IMR-90 (cell line): ENCODE measurements at regions not wholly inside any gene's neighbourhood (a gene's known extent, or its start where the extent isn't known, plus 50 kb on each side); places are given as distances from the start of the nearest gene placed in this dataset.

ENCODE experiments used
- ATAC-seq: fragments of 200-7000 bp; cut with Tn5 transposase; 2 replicates; pipeline ENCODE4 v1.9.1; 2020; ENCODE audit warnings: low read depth, mild to moderate bottlenecking, moderate library complexity
- BruUV-seq: library from RNA; stranded (reverse); fragments of 400-500 nt; replicated peaks from 2 replicates; lab custom pipeline; 2021; lab: Mats Ljungman, UMichigan
- CTCF ChIA-PET: fragments of 300-600 bp; formaldehyde crosslinking; extraction: SDS; loops from one replicate; lab custom pipeline; 2021; ENCODE audit warnings: antibody characterized with exemption; lab: Yijun Ruan, JAX
- POLR2A ChIA-PET: fragments of 300-600 bp; sonication (Branson Sonifier 250); formaldehyde crosslinking; loops from one replicate; lab custom pipeline; 2022; ENCODE audit warnings: antibody characterized with exemption; ENCODE audit not compliant: unreplicated experiment; lab: Charles Lee
- DNase-seq: peaks from one replicate; pipeline ENCODE4 v3.0.0; 2013
- H2AFZ ChIP-seq: replicated peaks from 2 replicates; pipeline ENCODE3; 2013; ENCODE audit warnings: low read length, mild to moderate bottlenecking; ENCODE audit not compliant: poor library complexity
- H2AK5ac ChIP-seq: 2 replicates; pipeline ENCODE4 v1.6.1; 2013; ENCODE audit warnings: low read depth, low read length, inconsistent platforms
- H2AK9ac ChIP-seq: replicated peaks from 2 replicates; pipeline ENCODE3; 2013; ENCODE audit warnings: mild to moderate bottlenecking, low read depth, low read length, moderate library complexity; ENCODE audit not compliant: poor library complexity
- H2BK120ac ChIP-seq: 2 replicates; pipeline ENCODE4 v1.6.1; 2013; ENCODE audit warnings: low read depth, low read length, inconsistent platforms
- H2BK15ac ChIP-seq: 3 replicates; pipeline ENCODE4 v1.6.1; 2013; ENCODE audit warnings: low read depth, low read length, inconsistent platforms
- H2BK20ac ChIP-seq: 2 replicates; pipeline ENCODE4 v1.6.1; 2013; ENCODE audit warnings: low read depth, mild to moderate bottlenecking, inconsistent platforms, low read length, moderate library complexity
- H2BK5ac ChIP-seq: 2 replicates; pipeline ENCODE4 v1.6.1; 2013; ENCODE audit warnings: mild to moderate bottlenecking, low read depth, low read length, inconsistent platforms; ENCODE audit not compliant: poor library complexity, severe bottlenecking
- H3K14ac ChIP-seq: replicated peaks from 2 replicates; pipeline ENCODE4 v1.6.1; 2013; ENCODE audit warnings: low read depth, low read length, inconsistent platforms
- H3K18ac ChIP-seq: 2 replicates; pipeline ENCODE4 v1.6.1; 2013; ENCODE audit warnings: low read depth, low read length, control low read depth
- H3K23ac ChIP-seq: 2 replicates; pipeline ENCODE4 v1.6.1; 2013; ENCODE audit warnings: low read depth, low read length, inconsistent platforms
- H3K27ac ChIP-seq: 2 replicates; pipeline ENCODE4 v1.5.1; 2013; ENCODE audit warnings: mild to moderate bottlenecking, control low read depth, low read length; ENCODE audit not compliant: insufficient read depth
- H3K27me3 ChIP-seq: 2 replicates; pipeline ENCODE4 v1.6.1; 2013; ENCODE audit warnings: low read length; ENCODE audit not compliant: control insufficient read depth, insufficient read depth
- H3K36me3 ChIP-seq: 2 replicates; pipeline ENCODE4 v1.6.1; 2013; ENCODE audit warnings: low read length, mixed read lengths; ENCODE audit not compliant: control insufficient read depth, insufficient read depth
- H3K4ac ChIP-seq: 2 replicates; pipeline ENCODE4 v1.6.1; 2013; ENCODE audit warnings: low read depth, low read length, inconsistent platforms
- H3K4me1 ChIP-seq: 2 replicates; pipeline ENCODE4 v1.6.1; 2013; ENCODE audit warnings: low read length, mixed read lengths; ENCODE audit not compliant: control insufficient read depth, insufficient read depth
- H3K4me2 ChIP-seq: 2 replicates; pipeline ENCODE4 v1.6.1; 2013; ENCODE audit warnings: low read depth, mild to moderate bottlenecking, control low read depth, low read length, moderate library complexity
- H3K4me3 ChIP-seq: 2 replicates; pipeline ENCODE4 v1.5.1; 2013; ENCODE audit warnings: low read depth, mild to moderate bottlenecking, control low read depth, low read length, moderate library complexity; ENCODE audit not compliant: insufficient read depth
- H3K56ac ChIP-seq: 2 replicates; pipeline ENCODE4 v1.6.1; 2013; ENCODE audit warnings: low read length, inconsistent platforms; ENCODE audit not compliant: insufficient read depth; ENCODE audit errors: extremely low read depth
- H3K79me1 ChIP-seq, 2 experiments: 2 replicates each; pipeline ENCODE4 v1.6.1; 2013; ENCODE audit warnings: low read length in 2 of 2, inconsistent platforms in 1 of 2, low read depth in 1 of 2
- H3K9ac ChIP-seq: 2 replicates; pipeline ENCODE4 v1.6.1; 2013; ENCODE audit warnings: low read depth, low read length, control low read depth
- H3K9me1 ChIP-seq: 2 replicates; pipeline ENCODE4 v1.6.1; 2013; ENCODE audit warnings: low read length, inconsistent platforms; ENCODE audit not compliant: insufficient read depth
- H3K9me3 ChIP-seq: 2 replicates; pipeline ENCODE4 v1.6.1; 2013; ENCODE audit warnings: low read length; ENCODE audit not compliant: control insufficient read depth, insufficient read depth
- H4K20me1 ChIP-seq: 2 replicates; pipeline ENCODE4 v1.6.1; 2013; ENCODE audit warnings: low read length, inconsistent platforms; ENCODE audit not compliant: insufficient read depth
- H4K5ac ChIP-seq: 2 replicates; pipeline ENCODE4 v1.6.1; 2013; ENCODE audit warnings: mild to moderate bottlenecking, low read depth, low read length, control low read depth
- H4K8ac ChIP-seq, 2 experiments: 2 replicates each; pipeline ENCODE4 v1.6.1; 2013; ENCODE audit warnings: low read depth in 2 of 2, low read length in 2 of 2, control low read depth in 1 of 2, inconsistent platforms in 1 of 2
- H4K91ac ChIP-seq: 2 replicates; pipeline ENCODE4 v1.6.1; 2013; ENCODE audit warnings: low read depth, low read length, inconsistent platforms; ENCODE audit not compliant: insufficient read depth
- BHLHE40 ChIP-seq: fragments of 150-350 bp; IDR thresholded peaks from 2 replicates; pipeline ENCODE4 v1.6.1; 2016; ENCODE audit warnings: mild to moderate bottlenecking, low read depth, low read length
- CEBPB ChIP-seq: IDR thresholded peaks from 2 replicates; pipeline ENCODE4 v1.6.1; 2012; ENCODE audit warnings: low read depth, low read length, improper control_type of control experiment
- CHD1 ChIP-seq: IDR thresholded peaks from 2 replicates; pipeline ENCODE4 v1.6.1; 2012; ENCODE audit warnings: low read depth, low read length, improper control_type of control experiment
- CTCF ChIP-seq: conservative IDR thresholded peaks from 2 replicates; pipeline ENCODE4 v1.5.1; 2012; ENCODE audit warnings: mild to moderate bottlenecking, low read depth, low read length, improper control_type of control experiment
- ELK1 ChIP-seq: fragments of 150-350 bp; IDR thresholded peaks from 2 replicates; pipeline ENCODE4 v1.6.1; 2016; ENCODE audit warnings: low read depth, mild to moderate bottlenecking, low read length, moderate library complexity, borderline replicate concordance
- FOS ChIP-seq: fragments of 150-350 bp; IDR thresholded peaks from 2 replicates; pipeline ENCODE4 v1.6.1; 2016; ENCODE audit warnings: low read depth, low read length
- MAFK ChIP-seq: IDR thresholded peaks from 2 replicates; pipeline ENCODE4 v1.6.1; 2012; ENCODE audit warnings: low read depth, low read length, improper control_type of control experiment
- MAZ ChIP-seq: IDR thresholded peaks from 2 replicates; pipeline ENCODE4 v1.6.1; 2012; ENCODE audit warnings: low read depth, mild to moderate bottlenecking, low read length, improper control_type of control experiment, moderate library complexity, borderline replicate concordance
- MXI1 ChIP-seq: IDR thresholded peaks from 2 replicates; pipeline ENCODE4 v1.6.1; 2012; ENCODE audit warnings: low read depth, mild to moderate bottlenecking, low read length, moderate library complexity, borderline replicate concordance
- NFE2L2 ChIP-seq: fragments of 150-350 bp; IDR thresholded peaks from 2 replicates; pipeline ENCODE4 v1.6.1; 2016; ENCODE audit warnings: low read depth, mild to moderate bottlenecking, low read length
- POLR2A ChIP-seq: IDR thresholded peaks from 2 replicates; pipeline ENCODE4 v1.6.1; 2012; ENCODE audit warnings: mild to moderate bottlenecking, low read depth, low read length
- RAD21 ChIP-seq: IDR thresholded peaks from 2 replicates; pipeline ENCODE4 v1.6.1; 2012; ENCODE audit warnings: low read length, improper control_type of control experiment
- RCOR1 ChIP-seq: IDR thresholded peaks from 2 replicates; pipeline ENCODE4 v1.6.1; 2012; ENCODE audit warnings: mild to moderate bottlenecking, low read length, improper control_type of control experiment; ENCODE audit not compliant: insufficient replicate concordance
- RFX5 ChIP-seq: IDR thresholded peaks from 2 replicates; pipeline ENCODE4 v1.8.0; 2012; ENCODE audit warnings: low read depth, mild to moderate bottlenecking, low read length, moderate library complexity
- SMC3 ChIP-seq: fragments of 150-350 bp; IDR thresholded peaks from 2 replicates; pipeline ENCODE4 v1.6.1; 2016; ENCODE audit warnings: low read depth, mild to moderate bottlenecking, antibody characterized with exemption, low read length, moderate library complexity
- USF2 ChIP-seq: fragments of 150-350 bp; IDR thresholded peaks from 2 replicates; pipeline ENCODE4 v1.6.1; 2017; ENCODE audit warnings: mild to moderate bottlenecking, antibody characterized with exemption, low read length, low read depth
- whole genome bisulfite sequencing, 2 experiments: methylation state at CpG; one replicate each; pipeline versions ENCODE4 v1.1.5 to v1.1.7; 2013; ENCODE audit warnings: missing lambda C conversion rate in 2 of 2; ENCODE audit not compliant: insufficient read length in 1 of 2; ENCODE audit errors: extremely low coverage in 2 of 2; 5-methylcytosine and 5-hydroxymethylcytosine counted together
- dilution Hi-C: fragments of 300-500 bp; cut with HindIII; formaldehyde crosslinking; loops from one replicate; pipeline ENCODE4 v1.14.3; 2018; ENCODE audit warnings: low sequenced_read_pairs; ENCODE audit not compliant: unreplicated experiment
- in situ Hi-C: fragments of 300-500 bp; cut with MboI; formaldehyde crosslinking; loops from 3 replicates; pipeline ENCODE4 v1.14.3; 2019; ENCODE audit warnings: low sequenced_read_pairs, inconsistent platforms, mixed read lengths
- intact Hi-C: fragments of 100-400 bp; cut with micrococcal nuclease; formaldehyde crosslinking; loops from 2 replicates; pipeline ENCODE4 v1.10.0; 2022

GRCh38 chr20:40769677-40770285 is 80.7 kb upstream of the MAFB start:
- Histone ChIP-seq H2BK5ac (no peak overlapping the region), H3K36me3 (no peaks in the 10 kb centered on the region), H2AFZ (no peak overlapping the region), H3K27me3 (no peaks in the 10 kb centered on the region; the same call in none of the 2 replicates), H3K4ac (no peak overlapping the region), H4K20me1 (no peaks in the 10 kb centered on the region), H3K27ac (no peak overlapping the region), H3K18ac (no peak overlapping the region), H3K79me1 (no peaks in the 10 kb centered on the region), H3K14ac (no peak overlapping the region), H4K5ac (no peak overlapping the region), H3K23ac (no peak overlapping the region), H3K4me2 (no peak overlapping the region), H3K4me1 (no peaks in the 10 kb centered on the region), H4K8ac (no peak overlapping the region), H3K56ac (no peak overlapping the region), H3K9me1 (no peaks in the 10 kb centered on the region; the same call in 1 of the 2 replicates), H3K9me3 (no peaks in the 10 kb centered on the region), H2BK15ac (no peak overlapping the region), H4K91ac (no peak overlapping the region), H3K9ac (no peak overlapping the region), H2AK9ac (no peak overlapping the region), H2BK120ac (no peak overlapping the region), H2AK5ac (no peak overlapping the region), H3K4me3 (no peak overlapping the region), H2BK20ac (no peak overlapping the region)
- ChIA-PET POLR2A (no interaction called here), CTCF (no interaction called here)
- DNase-seq (no peak), ATAC-seq (no peak)
- TF ChIP-seq CEBPB: no peak
- TF ChIP-seq MAFK: no peak
- no peak for TF ChIP-seq CHD1
- TF ChIP-seq RCOR1: no peak
- TF ChIP-seq MXI1: no peak
- no peak for TF ChIP-seq ELK1
- no peak for TF ChIP-seq RAD21
- no peak for TF ChIP-seq RFX5
- TF ChIP-seq NFE2L2: no peak
- TF ChIP-seq BHLHE40: no peak
- no peak for TF ChIP-seq SMC3
- no peak for TF ChIP-seq CTCF
- no peak for TF ChIP-seq MAZ
- no peak for TF ChIP-seq POLR2A
- TF ChIP-seq FOS: no peak
- no peak for TF ChIP-seq USF2
- no CpG with 5 or more reads among the region's 2 CpGs for WGBS, 2 experiments
- in situ Hi-C loops (no loop called here), dilution Hi-C loops (no loop called here), intact Hi-C loops (no loop called here)
- BruUV-seq: no TSS peak
